Astrocyte (in vitro differentiated cells and primary cell): ENCODE measurements at regions not wholly inside any gene's neighbourhood (a gene's known extent, or its start where the extent isn't known, plus 50 kb on each side); places are given as distances from the start of the nearest gene placed in this dataset.

Source experiments
- CTCF ChIP-seq: IDR thresholded peaks from 2 replicates; pipeline ENCODE4 v1.5.1; 2011; ENCODE audit warnings: low read depth, mild to moderate bottlenecking, inconsistent platforms, low read length, moderate library complexity; ENCODE audit not compliant: insufficient read depth
- EZH2 ChIP-seq: IDR thresholded peaks from 2 replicates; pipeline ENCODE4 v1.6.1; 2012; ENCODE audit warnings: mild to moderate bottlenecking, low read length, inconsistent platforms; ENCODE audit not compliant: insufficient read depth

- TF ChIP-seq CTCF (no peak), EZH2 (no peak)
Observed at GRCh38 chr21:35291034-35291433, 241.9 kb upstream of the RUNX1 start.
